HG03354 (cell line): ENCODE measurements at regions not wholly inside any gene's neighbourhood (a gene's known extent, or its start where the extent isn't known, plus 50 kb on each side); places are given as distances from the start of the nearest gene placed in this dataset.
"Not testable (repeated sequence)": the region's sequence is repeated elsewhere in the genome, so short reads cannot be mapped to it uniquely, and the experiment has no call there.

Experiments
- ATAC-seq: cut with Tn5 transposase; IDR thresholded peaks from one replicate; pipeline ENCODE4 v1.9.1; 2021; ENCODE audit warnings: mild to moderate bottlenecking; ENCODE audit not compliant: unreplicated experiment, poor library complexity, severe bottlenecking

DNA sequence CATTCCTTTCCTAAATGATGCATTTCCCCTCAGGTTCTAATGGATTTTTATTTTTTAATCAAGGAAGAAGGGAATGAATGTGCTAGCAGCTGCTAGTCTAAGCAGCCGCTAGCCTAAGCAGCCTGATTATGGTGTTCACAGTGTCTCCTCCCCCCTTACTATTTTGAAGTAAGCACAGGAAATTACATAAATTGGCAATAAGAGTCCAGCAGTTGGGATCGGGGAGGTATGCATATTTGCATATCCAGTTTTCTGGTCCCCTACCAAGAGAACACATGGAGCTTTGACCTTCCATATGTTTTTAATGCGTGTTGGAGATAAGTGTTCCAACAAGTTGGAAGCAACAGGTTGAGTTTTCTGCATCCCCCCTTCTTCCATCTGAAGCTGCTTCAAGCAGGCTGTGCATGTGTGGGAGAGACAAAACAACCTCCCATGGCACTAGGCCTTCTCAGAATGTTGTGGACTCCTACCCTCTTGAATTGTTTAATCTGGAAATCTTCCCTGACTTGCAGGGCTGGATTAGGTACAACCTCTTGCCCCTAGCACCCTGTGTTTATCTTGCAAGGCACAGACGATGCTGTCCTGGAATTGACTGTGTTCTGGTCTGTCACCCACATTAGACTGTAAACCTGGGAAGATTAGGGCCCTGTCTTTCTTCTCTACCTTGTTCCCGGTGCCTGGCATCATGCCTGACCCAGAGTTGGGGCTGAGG is 124.8 kb upstream of the LRIG1 start:
- ATAC-seq: no peak

- ATAC-seq: no peak
These were observed 128.5 kb upstream of the LRIG1 start for GRCh38 chr3:66629150-66629981.

- ATAC-seq: no peak
These were observed 129.2 kb upstream of the LRIG1 start for GRCh38 chr3:66629982-66630368.

GRCh38 chr3:66633402-66634381 is 132.9 kb upstream of the LRIG1 start:
- no peak for ATAC-seq

DNA sequence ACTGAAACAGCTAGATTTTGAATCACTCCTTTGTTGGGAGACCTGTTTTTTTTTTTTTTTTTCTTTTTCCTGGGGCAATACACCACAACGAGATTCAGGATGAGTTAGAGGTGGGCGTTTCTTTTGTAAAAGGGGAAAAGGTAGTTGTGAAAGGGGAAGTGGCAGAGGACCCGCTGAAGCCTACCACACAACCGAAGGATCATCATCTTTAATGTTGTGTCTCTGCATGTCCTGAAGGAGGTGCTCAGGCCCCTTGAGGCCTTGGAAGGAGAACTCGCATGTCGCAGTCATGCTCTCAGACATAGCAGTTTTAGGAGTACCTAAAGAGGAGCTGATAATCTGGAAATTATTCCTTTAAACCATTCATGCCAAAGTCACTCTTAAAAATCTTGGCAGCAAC is 137.9 kb upstream of the LRIG1 start:
- no peak for ATAC-seq

DNA sequence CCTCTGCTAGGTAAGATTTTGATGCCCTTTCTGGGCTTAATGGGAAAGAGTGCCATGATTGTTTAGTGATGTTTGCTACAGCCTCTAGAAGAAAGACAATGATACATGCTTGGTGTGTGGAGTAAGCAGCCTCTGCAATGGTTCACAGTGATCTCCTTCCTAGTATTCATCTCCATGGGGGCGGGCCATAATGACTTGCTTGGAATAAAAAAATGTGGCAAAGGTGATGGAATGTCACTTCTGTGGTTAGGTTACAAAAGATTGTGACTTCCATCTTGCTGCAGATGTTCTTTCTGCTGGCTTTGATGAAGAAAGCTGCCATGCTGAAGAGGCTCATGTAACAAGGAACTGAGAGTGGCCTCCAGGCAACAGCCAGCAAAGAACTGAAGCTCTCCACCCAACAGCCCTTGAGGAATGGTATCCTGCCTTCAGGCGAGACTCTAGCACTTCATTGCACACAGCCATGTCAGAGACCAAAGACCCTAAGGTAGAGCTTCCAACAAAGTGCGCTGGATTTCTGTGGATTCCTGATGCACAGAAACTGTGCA is 139.1 kb upstream of the LRIG1 start:
- no peak for ATAC-seq

DNA sequence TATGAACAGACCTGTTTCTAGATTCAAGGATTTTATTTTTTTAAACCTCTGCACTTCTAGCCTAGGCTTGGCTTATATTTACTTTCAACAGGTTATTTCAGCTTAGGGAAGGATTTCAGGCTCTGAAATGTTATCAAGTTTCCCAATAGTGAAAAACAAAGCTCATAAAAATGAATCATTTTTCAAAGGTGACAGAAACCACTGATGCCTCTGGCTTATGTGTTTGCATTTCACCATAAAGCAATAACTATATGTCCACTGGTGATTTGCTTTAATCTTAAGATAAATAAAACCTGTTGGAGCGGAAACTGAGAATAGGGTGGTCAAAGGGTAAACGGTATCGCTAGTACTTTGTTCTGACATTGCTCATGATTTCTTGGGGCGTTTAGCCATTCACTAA is 141.2 kb upstream of the LRIG1 start:
- no peak for ATAC-seq

DNA sequence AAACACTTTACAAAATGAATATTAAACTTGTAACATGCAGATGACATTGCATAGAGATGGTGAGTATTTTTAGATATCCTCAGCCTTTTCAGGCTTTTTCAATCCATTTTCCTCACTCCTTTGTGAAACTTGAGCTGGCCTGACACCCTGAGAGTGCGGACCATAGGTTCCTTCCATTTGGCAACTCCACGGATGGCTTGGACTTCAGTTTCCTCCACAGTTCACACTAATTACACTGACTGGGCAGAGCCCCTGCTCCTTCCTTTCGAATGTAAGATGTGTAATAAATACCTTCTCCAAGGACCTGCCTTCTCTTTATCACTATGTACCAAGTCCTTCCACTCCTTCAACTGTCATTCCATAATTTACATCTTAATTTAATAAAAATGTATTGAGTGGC is 141.7 kb upstream of the LRIG1 start:
- no peak for ATAC-seq

GRCh38 chr3:66644549-66644948 is 143.7 kb upstream of the LRIG1 start:
- ATAC-seq: no peak

DNA sequence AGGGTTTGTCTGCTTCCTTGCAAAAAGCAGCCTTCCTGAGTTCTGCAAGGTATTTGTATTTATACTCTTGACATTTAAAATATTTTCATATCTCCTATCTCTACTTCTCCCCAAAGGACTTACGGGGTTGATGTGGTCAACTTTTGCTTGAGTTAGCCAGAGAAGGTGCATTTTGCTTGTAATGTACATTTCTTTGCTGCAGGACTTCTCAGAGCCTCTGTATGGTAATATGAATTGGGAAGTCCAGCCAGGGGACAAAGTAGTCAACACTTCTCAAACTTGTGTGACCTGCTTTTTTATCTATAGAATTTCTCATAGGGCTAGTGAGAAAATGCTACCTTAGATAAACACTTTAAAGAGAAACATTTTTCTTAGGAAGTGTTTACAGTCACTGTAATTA is 148.2 kb upstream of the LRIG1 start:
- ATAC-seq: no peak

DNA sequence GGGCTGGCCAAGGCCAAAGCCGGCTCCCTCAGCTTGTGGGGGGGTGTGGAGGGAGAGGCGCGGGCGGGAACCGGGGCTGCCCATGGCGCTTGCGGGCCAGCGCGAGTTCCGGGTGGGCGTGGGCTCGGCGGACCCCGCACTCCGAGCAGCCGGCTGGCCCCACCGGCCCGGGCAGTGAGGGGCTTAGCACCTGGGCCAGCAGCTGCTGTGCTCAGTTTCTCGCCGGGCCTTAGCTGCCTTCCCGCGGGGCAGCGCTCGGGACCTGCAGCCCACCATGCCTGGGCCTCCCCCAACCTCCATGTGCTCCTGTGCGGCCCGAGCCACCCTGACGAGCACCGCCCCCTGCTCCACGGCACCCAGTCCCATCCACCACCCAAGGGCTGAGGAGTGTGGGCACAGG is 150.7 kb upstream of the LRIG1 start:
- ATAC-seq: not testable (repeated sequence)

DNA sequence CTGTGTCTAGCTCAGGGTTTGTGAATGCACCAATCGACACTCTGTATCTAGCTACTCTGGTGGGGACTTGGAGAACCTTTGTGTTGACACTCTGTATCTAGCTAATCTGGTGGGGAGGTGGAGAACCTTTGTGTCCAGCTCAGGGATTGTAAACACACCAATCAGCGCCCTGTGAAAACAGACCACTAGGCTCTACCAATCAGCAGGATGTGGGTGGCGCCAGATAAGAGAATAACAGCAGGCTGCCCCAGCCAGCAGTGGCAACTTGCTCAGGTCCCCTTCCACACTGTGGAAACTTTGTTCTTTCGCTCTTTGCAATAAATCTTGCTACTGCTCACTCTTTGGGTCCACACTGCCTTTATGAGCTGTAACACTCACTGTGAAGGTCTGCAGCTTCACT is 151.3 kb upstream of the LRIG1 start:
- ATAC-seq: not testable (repeated sequence)

GRCh38 chr3:66655044-66655443 is 154.2 kb upstream of the LRIG1 start:
- no peak for ATAC-seq

- no peak for ATAC-seq
These were observed 154.8 kb upstream of the LRIG1 start for GRCh38 chr3:66655671-66656070.

DNA sequence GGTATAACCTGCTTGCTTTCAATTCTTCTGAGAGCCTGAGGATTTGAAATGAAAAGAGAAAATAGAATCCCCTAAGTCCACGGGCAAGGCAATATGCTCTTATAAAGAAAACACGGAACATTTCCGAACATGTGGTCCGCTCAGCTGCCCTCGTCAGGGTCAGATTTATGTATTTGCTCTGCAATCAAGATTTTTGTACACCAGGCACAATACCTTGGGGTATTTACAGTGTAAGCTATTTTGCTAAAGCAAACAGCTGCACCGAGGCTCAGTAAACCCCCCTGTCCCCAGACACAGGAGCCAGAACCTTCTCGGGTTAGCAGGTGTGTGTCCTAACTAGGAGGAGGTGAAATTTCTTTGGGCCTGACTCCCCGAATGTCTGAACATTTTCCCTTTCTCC is 155.8 kb upstream of the LRIG1 start:
- no peak for ATAC-seq

GRCh38 chr3:66659056-66659455 is 158.2 kb upstream of the LRIG1 start:
- no peak for ATAC-seq

DNA sequence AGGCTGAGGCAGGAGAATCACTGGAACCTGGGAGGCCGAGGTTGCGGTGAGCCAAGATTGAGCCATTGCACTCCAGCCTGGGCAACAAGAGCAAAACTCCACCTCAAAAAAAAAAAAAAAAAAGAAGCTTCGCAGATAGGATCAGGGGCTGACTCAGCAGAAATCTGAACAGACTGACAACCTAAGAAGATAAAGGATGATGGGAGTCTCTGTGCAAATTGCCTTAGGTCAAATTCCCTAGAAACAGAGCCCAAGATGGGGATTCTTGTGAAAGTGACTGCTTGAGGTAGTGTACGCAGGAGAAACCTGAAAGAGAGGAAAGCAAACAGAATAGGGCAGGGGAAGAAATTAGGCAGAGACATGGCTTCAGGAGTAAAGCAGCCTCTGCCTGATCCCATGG is 160.8 kb upstream of the LRIG1 start:
- ATAC-seq: no peak

DNA sequence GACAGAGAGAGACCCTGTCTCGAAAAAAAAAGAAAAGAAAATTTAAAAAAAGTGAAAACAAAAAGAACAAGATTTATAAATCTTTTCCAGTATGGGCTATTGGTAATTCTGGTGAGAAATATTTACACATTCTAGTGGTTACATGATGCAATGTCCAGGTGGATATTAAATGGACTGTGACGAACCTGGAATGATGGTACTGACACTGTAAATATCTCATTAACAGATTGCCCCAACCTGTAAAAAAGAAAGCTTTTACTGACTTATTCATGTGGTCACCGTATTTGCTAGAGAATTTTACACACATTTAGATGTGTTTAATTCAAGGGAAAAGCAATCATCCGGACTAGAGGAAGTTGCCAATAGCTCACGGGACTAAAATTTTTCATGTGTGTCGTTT is 162.1 kb upstream of the LRIG1 start:
- no peak for ATAC-seq

DNA sequence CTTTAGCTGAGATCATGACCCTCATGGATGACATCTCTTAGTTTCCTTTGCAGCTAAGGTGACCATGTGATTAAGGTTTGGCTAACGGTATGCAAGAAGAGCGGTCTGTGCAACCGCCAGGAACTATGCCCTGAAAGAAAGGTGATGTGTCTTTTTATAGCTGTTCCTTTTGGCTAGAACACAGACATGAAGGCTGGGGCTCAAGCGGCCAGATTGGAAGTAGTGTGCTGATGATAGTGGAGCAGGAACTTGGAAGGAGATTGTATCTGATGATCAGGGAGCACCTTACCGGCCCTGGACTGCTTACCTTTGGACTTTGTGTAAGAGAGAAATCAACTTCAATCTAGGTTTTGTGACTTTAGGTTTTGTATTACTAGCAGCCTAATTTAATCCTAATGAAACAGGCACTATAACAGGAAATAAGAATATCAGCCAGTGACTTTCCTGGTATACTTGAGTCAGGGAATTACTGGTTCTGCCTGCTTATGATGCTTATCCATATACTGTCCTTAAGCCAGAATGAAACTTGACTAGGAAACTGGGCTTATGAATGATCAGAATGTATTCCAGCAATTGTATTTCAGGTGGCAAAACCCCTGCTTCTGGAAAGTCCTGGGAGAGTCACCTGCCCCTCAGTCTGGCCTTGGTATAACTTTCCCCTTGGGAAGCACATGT is 164.3 kb upstream of the LRIG1 start:
- ATAC-seq: no peak
